ENCODE measurements at regions not wholly inside any gene's neighbourhood (a gene's known extent, or its start where the extent isn't known, plus 50 kb on each side); places are given as distances from the start of the nearest gene placed in this dataset.

GRCh38 chr10:28839600-28840007, 162.3 kb downstream of the BAMBI start:
- no peak for TF ChIP-seq CTCF (conservative IDR thresholded peaks at IDR 0.05; ENCODE audit: low read depth, low read length)
- Histone ChIP-seq H3K27me3 (ENCODE audit: insufficient read depth, low read depth) (no peaks in the 10 kb centered on the region), H3K36me3 (ENCODE audit: insufficient read depth) (no peaks in the 10 kb centered on the region), H3K9ac (no peak overlapping the region), H4K20me1 (ENCODE audit: insufficient read depth) (no peaks in the 10 kb centered on the region), H3K4me3 (IDR thresholded peaks at IDR 0.05; ENCODE audit: insufficient read depth, low read depth, low read length) (no peak overlapping the region), H2AFZ (ENCODE audit: low read depth) (no peak overlapping the region), H3K27ac (no peak overlapping the region), H3K79me2 (ENCODE audit: insufficient read depth, low read depth) (no peaks in the 10 kb centered on the region), H3K4me2 (no peak overlapping the region), H3K4me1 (ENCODE audit: low read depth, poor library complexity, severe bottlenecking) (no peaks in the 10 kb centered on the region)

DNA sequence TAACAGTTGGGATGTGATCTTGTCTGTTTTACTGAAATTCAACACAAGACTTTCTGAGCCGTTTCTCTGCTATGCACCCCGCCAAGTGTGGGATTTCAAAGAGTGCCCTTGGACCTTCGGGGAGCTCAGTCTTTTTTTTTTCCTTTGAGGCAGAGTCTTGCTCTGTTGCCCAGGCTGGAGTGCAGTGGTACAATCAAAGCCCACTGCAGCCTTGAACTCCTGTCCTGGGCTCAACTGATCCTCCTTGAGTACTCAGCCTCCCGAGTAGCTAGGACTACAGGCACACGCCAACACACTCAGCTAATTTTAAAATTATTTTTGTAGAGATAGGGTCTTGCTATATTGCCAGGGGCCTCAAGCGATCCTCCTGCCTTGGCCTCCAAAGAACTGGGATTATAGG, 162.9 kb downstream of the BAMBI start:
- no peak overlapping the region for H3K4me2 ChIP-seq
- no peak overlapping the region for H3K9ac ChIP-seq
- H3K27ac ChIP-seq, result no peak overlapping the region
- H3K4me3 ChIP-seq (IDR thresholded peaks at IDR 0.05; ENCODE audit: insufficient read depth, low read depth, low read length), result no peak overlapping the region
- H3K36me3 ChIP-seq (ENCODE audit: insufficient read depth), result no peaks in the 10 kb centered on the region
- H2AFZ ChIP-seq (ENCODE audit: low read depth), result no peak overlapping the region
- no peaks in the 10 kb centered on the region for H3K4me1 ChIP-seq (ENCODE audit: low read depth, poor library complexity, severe bottlenecking)
- H4K20me1 ChIP-seq (ENCODE audit: insufficient read depth), result no peaks in the 10 kb centered on the region
- H3K27me3 ChIP-seq (ENCODE audit: insufficient read depth, low read depth), result no peaks in the 10 kb centered on the region
- no peaks in the 10 kb centered on the region for H3K79me2 ChIP-seq (ENCODE audit: insufficient read depth, low read depth)
- TF ChIP-seq CTCF (conservative IDR thresholded peaks at IDR 0.05; ENCODE audit: low read depth, low read length), result no peak

DNA sequence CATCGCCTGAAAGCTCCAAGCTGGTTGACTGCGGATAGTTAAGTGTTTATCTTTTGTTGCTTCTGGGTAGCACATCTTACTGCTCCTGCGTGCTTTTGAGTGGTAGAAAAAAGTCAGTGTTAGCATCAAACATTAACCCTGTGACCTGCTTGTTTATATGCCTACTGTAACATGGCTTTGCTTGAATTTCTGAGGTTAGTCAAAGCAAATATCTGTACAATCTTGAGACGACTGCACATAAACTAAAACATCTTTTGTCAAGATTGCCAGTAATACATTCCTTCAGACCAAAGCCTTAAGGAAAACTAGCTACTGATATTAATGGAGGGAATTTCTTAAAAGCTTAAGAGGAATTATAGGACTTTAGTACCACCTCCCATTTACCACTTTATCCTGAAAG, 163.7 kb downstream of the BAMBI start:
- no peak overlapping the region for H3K4me3 ChIP-seq (IDR thresholded peaks at IDR 0.05; ENCODE audit: insufficient read depth, low read depth, low read length)
- no peaks in the 10 kb centered on the region for H3K4me1 ChIP-seq (ENCODE audit: low read depth, poor library complexity, severe bottlenecking)
- H4K20me1 ChIP-seq (ENCODE audit: insufficient read depth), result no peaks in the 10 kb centered on the region
- H3K9ac ChIP-seq, result no peak overlapping the region
- TF ChIP-seq CTCF (conservative IDR thresholded peaks at IDR 0.05; ENCODE audit: low read depth, low read length), result no peak
- no peak overlapping the region for H3K4me2 ChIP-seq
- H3K27ac ChIP-seq, result no peak overlapping the region
- H3K79me2 ChIP-seq (ENCODE audit: insufficient read depth, low read depth), result no peaks in the 10 kb centered on the region
- H3K36me3 ChIP-seq (ENCODE audit: insufficient read depth), result no peaks in the 10 kb centered on the region
- H2AFZ ChIP-seq (ENCODE audit: low read depth), result no peak overlapping the region
- no peaks in the 10 kb centered on the region for H3K27me3 ChIP-seq (ENCODE audit: insufficient read depth, low read depth)

GRCh38 chr10:28841625-28842024, 164.3 kb downstream of the BAMBI start:
- Histone ChIP-seq H3K27ac (no peak overlapping the region), H3K27me3 (ENCODE audit: insufficient read depth, low read depth) (no peaks in the 10 kb centered on the region), H3K4me1 (ENCODE audit: low read depth, poor library complexity, severe bottlenecking) (no peaks in the 10 kb centered on the region), H2AFZ (ENCODE audit: low read depth) (no peak overlapping the region), H3K4me2 (no peak overlapping the region), H3K79me2 (ENCODE audit: insufficient read depth, low read depth) (no peaks in the 10 kb centered on the region), H3K36me3 (ENCODE audit: insufficient read depth) (no peaks in the 10 kb centered on the region), H3K9ac (no peak overlapping the region), H4K20me1 (ENCODE audit: insufficient read depth) (no peaks in the 10 kb centered on the region), H3K4me3 (IDR thresholded peaks at IDR 0.05; ENCODE audit: insufficient read depth, low read depth, low read length) (no peak overlapping the region)
- no peak for TF ChIP-seq CTCF (conservative IDR thresholded peaks at IDR 0.05; ENCODE audit: low read depth, low read length)

DNA sequence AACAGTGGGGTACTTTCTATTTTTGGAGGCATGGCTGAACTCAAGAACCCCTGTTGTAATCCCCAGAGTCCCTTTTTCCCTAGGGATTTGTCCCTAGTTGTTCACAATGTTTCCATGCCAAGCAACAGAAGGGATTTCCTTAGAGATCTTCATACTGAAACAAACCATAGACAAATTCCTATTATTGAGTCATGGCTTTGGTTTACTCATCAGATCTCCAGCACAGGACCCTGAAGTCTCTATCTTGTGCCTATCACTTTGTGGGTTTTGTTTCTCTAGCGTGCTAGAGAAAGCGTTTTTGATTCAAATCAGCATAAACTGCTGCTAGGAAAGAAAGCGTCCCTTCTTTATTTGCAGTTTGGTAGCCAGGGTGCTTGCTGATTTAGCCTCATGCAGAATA, 165.0 kb downstream of the BAMBI start:
- H3K9ac ChIP-seq, result no peak overlapping the region
- H3K27me3 ChIP-seq (ENCODE audit: insufficient read depth, low read depth), result no peaks in the 10 kb centered on the region
- no peaks in the 10 kb centered on the region for H3K79me2 ChIP-seq (ENCODE audit: insufficient read depth, low read depth)
- no peak for TF ChIP-seq CTCF (conservative IDR thresholded peaks at IDR 0.05; ENCODE audit: low read depth, low read length)
- no peak overlapping the region for H3K27ac ChIP-seq
- H3K4me1 ChIP-seq (ENCODE audit: low read depth, poor library complexity, severe bottlenecking), result no peaks in the 10 kb centered on the region
- H3K36me3 ChIP-seq (ENCODE audit: insufficient read depth), result no peaks in the 10 kb centered on the region
- H3K4me3 ChIP-seq (IDR thresholded peaks at IDR 0.05; ENCODE audit: insufficient read depth, low read depth, low read length), result no peak overlapping the region
- no peaks in the 10 kb centered on the region for H4K20me1 ChIP-seq (ENCODE audit: insufficient read depth)
- no peak overlapping the region for H3K4me2 ChIP-seq
- H2AFZ ChIP-seq (ENCODE audit: low read depth), result no peak overlapping the region

Data from KMS-11 (cell line).